MM.1S (cell line): ENCODE measurements at regions not wholly inside any gene's neighbourhood (a gene's known extent, or its start where the extent isn't known, plus 50 kb on each side); places are given as distances from the start of the nearest gene placed in this dataset.

Source experiments
- DNase-seq: peaks from one replicate; pipeline ENCODE4 v3.0.0-alpha.2; 2015
- H2AFZ ChIP-seq: fragments of 300-600 bp; sonication (generic); 2 replicates; pipeline ENCODE4 v1.6.0; 2016; ENCODE audit warnings: antibody characterized with exemption, low read length
- H3F3A ChIP-seq: fragments of 300-600 bp; sonication (generic); 2 replicates; pipeline ENCODE4 v1.6.1; 2016; ENCODE audit warnings: mild to moderate bottlenecking, antibody characterized with exemption, low read length, moderate library complexity, mixed read lengths; ENCODE audit not compliant: insufficient read depth
- H3K27ac ChIP-seq: fragments of 300-600 bp; sonication (generic); 2 replicates; pipeline ENCODE4 v1.5.1; 2016; ENCODE audit warnings: mild to moderate bottlenecking, low read length
- H3K27me3 ChIP-seq: fragments of 300-600 bp; sonication (generic); replicated peaks from 2 replicates; pipeline ENCODE4 v1.6.0; 2016; ENCODE audit warnings: low read length; ENCODE audit not compliant: insufficient read depth
- H3K36me3 ChIP-seq: fragments of 300-600 bp; sonication (generic); replicated peaks from 2 replicates; pipeline ENCODE4 v1.6.1; 2016; ENCODE audit warnings: mild to moderate bottlenecking, low read length, mixed read lengths; ENCODE audit not compliant: insufficient read depth
- H3K4me1 ChIP-seq: fragments of 300-600 bp; sonication (generic); 2 replicates; pipeline ENCODE4 v1.6.1; 2016; ENCODE audit warnings: low read length, mixed read lengths
- H3K4me2 ChIP-seq: fragments of 300-600 bp; sonication (generic); 2 replicates; pipeline ENCODE4 v1.6.0; 2016; ENCODE audit warnings: low read depth, low read length
- H3K4me3 ChIP-seq: fragments of 300-600 bp; sonication (generic); 2 replicates; pipeline ENCODE4 v1.5.1; 2016; ENCODE audit warnings: low read length, mixed read lengths
- H3K79me2 ChIP-seq: fragments of 300-600 bp; sonication (generic); 2 replicates; pipeline ENCODE4 v1.6.1; 2016; ENCODE audit warnings: mixed run types, low read length, mixed read lengths
- H3K9ac ChIP-seq: fragments of 300-600 bp; sonication (generic); 2 replicates; pipeline ENCODE4 v1.6.1; 2016; ENCODE audit warnings: low read length, mixed read lengths
- H3K9me2 ChIP-seq: fragments of 300-600 bp; sonication (generic); replicated peaks from 2 replicates; pipeline ENCODE4 v1.6.1; 2016; ENCODE audit warnings: mild to moderate bottlenecking, low read length, mixed read lengths; ENCODE audit not compliant: insufficient read depth
- H3K9me3 ChIP-seq: fragments of 300-600 bp; sonication (generic); replicated peaks from 2 replicates; pipeline ENCODE4 v1.6.1; 2016; ENCODE audit warnings: mild to moderate bottlenecking, low read length, mixed read lengths; ENCODE audit not compliant: insufficient read depth
- H4K20me1 ChIP-seq: fragments of 300-600 bp; sonication (generic); 2 replicates; pipeline ENCODE4 v1.6.1; 2016; ENCODE audit warnings: mild to moderate bottlenecking, low read length, moderate library complexity, mixed read lengths; ENCODE audit not compliant: insufficient read depth
- EZH2 ChIP-seq: fragments of 300-600 bp; sonication (generic); optimal IDR thresholded peaks from 2 replicates; pipeline ENCODE3; 2017; ENCODE audit warnings: low read depth, mild to moderate bottlenecking, antibody characterized with exemption, low read length, mixed read lengths
- EZH2phosphoT487 ChIP-seq: fragments of 300-600 bp; sonication (generic); IDR thresholded peaks from 2 replicates; pipeline ENCODE4 v1.6.1; 2018; ENCODE audit warnings: antibody characterized with exemption, low read length
- TF ChIP-seq, protein P1 (sequence below): fragments of 300-600 bp; sonication (generic); IDR thresholded peaks from 2 replicates; pipeline ENCODE4 v1.5.1; 2016; ENCODE audit warnings: antibody characterized with exemption, low read length, mixed read lengths

- Histone ChIP-seq H3K27me3 (peaks cover 3% of the 10 kb centered on the region; the same call in 1 of the 2 replicates), H3K79me2 (no peaks in the 10 kb centered on the region), H3K27ac (no peak overlapping the region), H3K9ac (no peak overlapping the region), H3K4me1 (no peaks in the 10 kb centered on the region), H2AFZ (no peak overlapping the region), H3K36me3 (no peaks in the 10 kb centered on the region), H3K4me2 (no peak overlapping the region), H3K4me3 (no peak overlapping the region), H3F3A (no peaks in the 10 kb centered on the region), H3K9me3 (no peaks in the 10 kb centered on the region), H4K20me1 (no peaks in the 10 kb centered on the region), H3K9me2 (no peaks in the 10 kb centered on the region)
- TF ChIP-seq EZH2phosphoT487 (no peak), EZH2 (no peak)
- TF ChIP-seq, protein P1, sequence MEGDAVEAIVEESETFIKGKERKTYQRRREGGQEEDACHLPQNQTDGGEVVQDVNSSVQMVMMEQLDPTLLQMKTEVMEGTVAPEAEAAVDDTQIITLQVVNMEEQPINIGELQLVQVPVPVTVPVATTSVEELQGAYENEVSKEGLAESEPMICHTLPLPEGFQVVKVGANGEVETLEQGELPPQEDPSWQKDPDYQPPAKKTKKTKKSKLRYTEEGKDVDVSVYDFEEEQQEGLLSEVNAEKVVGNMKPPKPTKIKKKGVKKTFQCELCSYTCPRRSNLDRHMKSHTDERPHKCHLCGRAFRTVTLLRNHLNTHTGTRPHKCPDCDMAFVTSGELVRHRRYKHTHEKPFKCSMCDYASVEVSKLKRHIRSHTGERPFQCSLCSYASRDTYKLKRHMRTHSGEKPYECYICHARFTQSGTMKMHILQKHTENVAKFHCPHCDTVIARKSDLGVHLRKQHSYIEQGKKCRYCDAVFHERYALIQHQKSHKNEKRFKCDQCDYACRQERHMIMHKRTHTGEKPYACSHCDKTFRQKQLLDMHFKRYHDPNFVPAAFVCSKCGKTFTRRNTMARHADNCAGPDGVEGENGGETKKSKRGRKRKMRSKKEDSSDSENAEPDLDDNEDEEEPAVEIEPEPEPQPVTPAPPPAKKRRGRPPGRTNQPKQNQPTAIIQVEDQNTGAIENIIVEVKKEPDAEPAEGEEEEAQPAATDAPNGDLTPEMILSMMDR = no peak
- DNase-seq = no peak
Observed at GRCh38 chr19:29098863-29099481, 114.0 kb downstream of the UQCRFS1 start.

GRCh38 chr19:29098091-29098490 is 114.9 kb downstream of the UQCRFS1 start:
- H3K9me3 ChIP-seq = no peaks in the 10 kb centered on the region
- no peak overlapping the region for H3K9ac ChIP-seq
- H3K27me3 ChIP-seq = peaks cover 3% of the 10 kb centered on the region; the same call in 1 of the 2 replicates
- no peak overlapping the region for H3K4me2 ChIP-seq
- no peaks in the 10 kb centered on the region for H3K79me2 ChIP-seq
- no peak overlapping the region for H2AFZ ChIP-seq
- no peaks in the 10 kb centered on the region for H4K20me1 ChIP-seq
- H3F3A ChIP-seq = no peaks in the 10 kb centered on the region
- no peaks in the 10 kb centered on the region for H3K4me1 ChIP-seq
- no peaks in the 10 kb centered on the region for H3K36me3 ChIP-seq
- H3K4me3 ChIP-seq = no peak overlapping the region
- no peak for DNase-seq
- no peak overlapping the region for H3K27ac ChIP-seq
- H3K9me2 ChIP-seq = no peaks in the 10 kb centered on the region
- TF ChIP-seq EZH2 (no peak), EZH2phosphoT487 (no peak)
- TF ChIP-seq, protein P1 = no peak

DNA sequence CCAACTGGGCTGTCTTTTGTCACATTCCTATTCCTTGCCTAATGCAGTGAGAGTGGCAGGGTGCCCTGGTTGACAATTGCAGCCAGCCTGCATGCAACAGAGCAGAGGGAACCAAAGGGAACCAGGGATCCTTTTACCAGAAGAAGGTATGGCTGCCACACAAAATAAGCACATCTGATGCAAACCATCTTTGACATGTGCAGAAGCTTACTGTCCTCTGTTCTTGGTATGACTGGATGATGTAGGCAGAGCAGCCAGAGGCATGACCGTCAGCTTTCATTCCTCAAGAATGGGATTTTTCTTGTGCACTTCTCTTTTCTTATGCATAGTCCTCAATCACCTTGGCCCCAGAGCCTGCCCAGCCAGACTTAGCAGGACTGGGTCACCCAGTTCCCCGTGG is 116.1 kb downstream of the UQCRFS1 start:
- H3K36me3 ChIP-seq = no peaks in the 10 kb centered on the region
- no peaks in the 10 kb centered on the region for H3K9me2 ChIP-seq
- no peaks in the 10 kb centered on the region for H3F3A ChIP-seq
- no peak overlapping the region for H3K4me2 ChIP-seq
- no peaks in the 10 kb centered on the region for H3K4me1 ChIP-seq
- H3K27me3 ChIP-seq = peaks cover 3% of the 10 kb centered on the region; the same call in 1 of the 2 replicates
- TF ChIP-seq EZH2 = no peak
- TF ChIP-seq, protein P1 = no peak
- DNase-seq = no peak
- no peak overlapping the region for H3K9ac ChIP-seq
- H3K4me3 ChIP-seq = no peak overlapping the region
- no peaks in the 10 kb centered on the region for H3K9me3 ChIP-seq
- H4K20me1 ChIP-seq = no peaks in the 10 kb centered on the region
- no peak overlapping the region for H3K27ac ChIP-seq
- H3K79me2 ChIP-seq = no peaks in the 10 kb centered on the region
- no peak overlapping the region for H2AFZ ChIP-seq
